Gastrocnemius medialis (tissue), 4 donors: ENCODE measurements at regions not wholly inside any gene's neighbourhood (a gene's known extent, or its start where the extent isn't known, plus 50 kb on each side); places are given as distances from the start of the nearest gene placed in this dataset.
A peak's percentile ranks its signal among the peaks of the same experiment; 100 is the strongest.

Experiments used
- ATAC-seq, 2 donors: fragments of 150-250 bp; one replicate each; pipeline ENCODE4 v1.9.1; 2016
- DNase-seq, 2 donors: peaks; one replicate each; pipeline ENCODE4 v3.0.0-alpha.2; 2019
- H3K27ac ChIP-seq, 4 donors: fragments of 200-600 bp; sonication (generic); 1 replicate in 1 of 4; 2 replicates in 3 of 4; pipeline ENCODE4 v1.5.1; 2016 to 2018; ENCODE audit warnings: mild to moderate bottlenecking in 2 of 4, moderate library complexity in 1 of 4
- H3K27me3 ChIP-seq, 3 donors: fragments of 200-600 bp; sonication (generic) in 2 of 3; 1 replicate in 1 of 3; 2 replicates in 2 of 3; pipeline versions ENCODE4 v1.5.1 to v1.6.0; 2016 to 2019; ENCODE audit warnings: mild to moderate bottlenecking in 1 of 3, moderate library complexity in 1 of 3
- H3K36me3 ChIP-seq, 2 donors: fragments of 200-600 bp; sonication (generic) in 1 of 2; one replicate each; pipeline ENCODE4 v1.5.1; 2017 to 2018
- H3K4me1 ChIP-seq, 2 donors: fragments of 200-600 bp; sonication (generic) in 1 of 2; one replicate each; pipeline ENCODE4 v1.5.1; 2016 to 2017; ENCODE audit warnings: mild to moderate bottlenecking in 2 of 2
- H3K4me3 ChIP-seq, 4 donors: fragments of 200-600 bp; sonication (generic) in 3 of 4; 1 replicate in 1 of 4; 2 replicates in 3 of 4; pipeline ENCODE4 v1.5.1; 2016 to 2019; ENCODE audit warnings: mild to moderate bottlenecking in 2 of 4
- H3K9me3 ChIP-seq, 3 donors: fragments of 200-600 bp; sonication (generic) in 2 of 3; 1 replicate in 1 of 3; 2 replicates in 2 of 3; pipeline ENCODE4 v1.5.1; 2016 to 2019
- POLR2A ChIP-seq, 2 donors: fragments of 450-650 bp; IDR thresholded peaks; one replicate each; pipeline ENCODE4 v1.6.1; 2017; ENCODE audit warnings: antibody characterized with exemption in 2 of 2, mild to moderate bottlenecking in 2 of 2, moderate library complexity in 2 of 2
- in situ Hi-C, 4 donors: fragments of 200-750 bp; cut with MboI; loops; one replicate each; pipeline versions ENCODE4 v1.15.0 to v1.8.0; 2017; ENCODE audit warnings: low sequenced_read_pairs in 4 of 4
- intact Hi-C: fragments of 100-400 bp; cut with DNase I; formaldehyde crosslinking; loops from one replicate; pipeline ENCODE4 v1.15.1; 2023; ENCODE audit warnings: low total_unique reads
- TF ChIP-seq, protein P1 (sequence below), 5 experiments: fragments of 450-650 bp in 3 of 5; fragments of 200-600 bp in 2 of 5; sonication (generic) in 2 of 5; IDR thresholded peaks in 4 of 5; conservative IDR thresholded peaks in 1 of 5; 1 replicate in 4 of 5; 2 replicates in 1 of 5; pipeline ENCODE4 v1.5.1; 2016 to 2019; ENCODE audit warnings: antibody characterized with exemption in 5 of 5, mild to moderate bottlenecking in 3 of 5, moderate library complexity in 3 of 5

DNA sequence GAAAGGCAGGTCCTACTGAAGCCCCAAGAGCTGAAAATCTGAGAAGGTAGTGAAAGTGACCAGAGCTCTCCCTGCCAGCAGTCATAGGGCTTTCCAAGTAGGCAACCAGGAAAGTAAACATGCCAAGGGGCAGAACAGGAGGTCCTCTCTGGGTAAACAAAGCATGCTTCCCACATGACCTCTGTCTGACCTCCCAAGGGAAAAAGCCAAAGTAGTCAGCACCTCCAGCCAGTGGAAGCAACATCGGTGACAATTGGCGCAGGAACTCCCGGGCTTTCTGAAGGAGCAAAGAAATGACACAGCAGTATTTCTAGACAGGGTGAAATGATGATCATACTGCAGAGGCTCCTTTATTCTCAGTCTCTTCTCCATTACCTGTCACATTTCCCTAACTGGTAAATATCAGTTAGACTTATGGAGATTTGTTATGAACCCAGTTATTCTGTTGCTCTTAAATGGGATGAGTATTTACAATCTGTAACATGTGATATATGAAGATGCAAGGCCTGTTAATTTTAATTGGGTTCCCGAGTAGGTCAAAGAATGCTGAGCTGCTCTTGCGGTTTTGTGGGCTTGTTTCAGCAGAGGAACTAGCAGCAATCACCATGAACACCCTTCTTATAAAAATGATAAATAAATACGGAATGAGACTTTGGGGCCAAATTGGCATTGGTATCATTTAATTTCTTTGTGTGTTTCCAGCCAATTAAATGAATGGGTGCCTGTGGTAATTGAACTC, 321.0 kb downstream of the RND3 start:
- peak; percentile 41 to 62 for ATAC-seq

DNA sequence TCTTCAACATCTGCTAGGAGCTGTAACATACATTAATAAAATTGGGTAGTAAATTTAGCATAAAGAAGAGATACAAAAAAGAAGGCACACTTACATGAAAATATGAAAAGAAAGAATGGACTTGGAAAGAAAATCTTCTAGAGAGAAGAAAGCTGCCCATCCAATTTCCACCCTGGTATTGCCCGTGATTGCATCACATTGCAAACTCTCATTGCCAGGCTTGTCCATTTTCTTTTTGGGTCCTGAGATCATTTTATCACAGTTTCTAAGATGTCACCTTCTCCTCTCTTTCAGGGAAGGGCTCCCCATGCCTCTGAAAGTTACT, 321.5 kb downstream of the RND3 start:
- in situ Hi-C loops, result no loop called here
- Histone ChIP-seq H3K36me3 (no peaks in the 10 kb centered on the region), H3K9me3 (no peaks in the 10 kb centered on the region), H3K27me3 (no peaks in the 10 kb centered on the region), H3K27ac (peak overlapping the region in 1 of 4 donors; percentile 25), H3K4me3 (no peak overlapping the region), H3K4me1 (peaks cover 0 to 12% of the 10 kb centered on the region in 2 donors)
- no peak for TF ChIP-seq POLR2A (IDR thresholded peaks at IDR 0.05)
- TF ChIP-seq, protein P1, sequence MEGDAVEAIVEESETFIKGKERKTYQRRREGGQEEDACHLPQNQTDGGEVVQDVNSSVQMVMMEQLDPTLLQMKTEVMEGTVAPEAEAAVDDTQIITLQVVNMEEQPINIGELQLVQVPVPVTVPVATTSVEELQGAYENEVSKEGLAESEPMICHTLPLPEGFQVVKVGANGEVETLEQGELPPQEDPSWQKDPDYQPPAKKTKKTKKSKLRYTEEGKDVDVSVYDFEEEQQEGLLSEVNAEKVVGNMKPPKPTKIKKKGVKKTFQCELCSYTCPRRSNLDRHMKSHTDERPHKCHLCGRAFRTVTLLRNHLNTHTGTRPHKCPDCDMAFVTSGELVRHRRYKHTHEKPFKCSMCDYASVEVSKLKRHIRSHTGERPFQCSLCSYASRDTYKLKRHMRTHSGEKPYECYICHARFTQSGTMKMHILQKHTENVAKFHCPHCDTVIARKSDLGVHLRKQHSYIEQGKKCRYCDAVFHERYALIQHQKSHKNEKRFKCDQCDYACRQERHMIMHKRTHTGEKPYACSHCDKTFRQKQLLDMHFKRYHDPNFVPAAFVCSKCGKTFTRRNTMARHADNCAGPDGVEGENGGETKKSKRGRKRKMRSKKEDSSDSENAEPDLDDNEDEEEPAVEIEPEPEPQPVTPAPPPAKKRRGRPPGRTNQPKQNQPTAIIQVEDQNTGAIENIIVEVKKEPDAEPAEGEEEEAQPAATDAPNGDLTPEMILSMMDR (IDR thresholded peaks at IDR 0.05 in 4 of 5, conservative IDR thresholded peaks at IDR 0.05 in 1 of 5), result no peak
- DNase-seq (no peak), ATAC-seq (peak in 1 of 2 donors; percentile 30)
- intact Hi-C loops, result no loop called here

More for the DNA sequence above, 321.0 kb downstream of the RND3 start:
- in situ Hi-C loops (no loop called here), intact Hi-C loops (no loop called here)
- Histone ChIP-seq H3K27me3 (no peaks in the 10 kb centered on the region), H3K4me1 (peaks cover 0 to 12% of the 10 kb centered on the region in 2 donors), H3K27ac (peak overlapping the region in 1 of 4 donors; percentile 25), H3K36me3 (no peaks in the 10 kb centered on the region), H3K4me3 (no peak overlapping the region), H3K9me3 (no peaks in the 10 kb centered on the region)
- TF ChIP-seq, protein P1 (IDR thresholded peaks at IDR 0.05 in 4 of 5, conservative IDR thresholded peaks at IDR 0.05 in 1 of 5), result no peak
- no peak for TF ChIP-seq POLR2A (IDR thresholded peaks at IDR 0.05)
- peak in 1 of 2 donors; percentile 17 for DNase-seq

DNA sequence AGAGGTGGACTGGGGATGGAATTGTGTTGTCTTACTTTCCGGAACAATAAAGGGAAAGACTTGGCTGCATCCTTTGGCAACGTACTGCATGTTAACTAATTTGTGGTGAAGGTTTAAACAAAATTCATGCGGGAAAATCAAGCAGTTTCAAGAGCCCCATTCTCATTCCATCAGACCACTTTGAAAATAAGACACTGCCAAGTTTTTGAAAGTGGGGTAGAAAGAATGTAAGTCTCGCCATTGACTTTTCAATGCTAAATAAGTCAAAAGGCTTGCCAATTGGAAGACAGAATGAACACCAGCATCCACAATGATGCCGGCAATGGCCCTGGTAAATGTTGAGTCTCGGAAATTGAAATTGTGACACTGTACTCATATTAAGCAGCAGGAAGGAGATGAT, 322.0 kb downstream of the RND3 start:
- in situ Hi-C loops, result no loop called here
- ATAC-seq (no peak), DNase-seq (no peak)
- intact Hi-C loops, result no loop called here
- Histone ChIP-seq H3K36me3 (no peaks in the 10 kb centered on the region), H3K4me1 (peaks cover 0 to 12% of the 10 kb centered on the region in 2 donors), H3K27me3 (no peaks in the 10 kb centered on the region), H3K27ac (no peak overlapping the region), H3K4me3 (no peak overlapping the region), H3K9me3 (no peaks in the 10 kb centered on the region)
- TF ChIP-seq, protein P1 (IDR thresholded peaks at IDR 0.05 in 4 of 5, conservative IDR thresholded peaks at IDR 0.05 in 1 of 5), result no peak
- no peak for TF ChIP-seq POLR2A (IDR thresholded peaks at IDR 0.05)

DNA sequence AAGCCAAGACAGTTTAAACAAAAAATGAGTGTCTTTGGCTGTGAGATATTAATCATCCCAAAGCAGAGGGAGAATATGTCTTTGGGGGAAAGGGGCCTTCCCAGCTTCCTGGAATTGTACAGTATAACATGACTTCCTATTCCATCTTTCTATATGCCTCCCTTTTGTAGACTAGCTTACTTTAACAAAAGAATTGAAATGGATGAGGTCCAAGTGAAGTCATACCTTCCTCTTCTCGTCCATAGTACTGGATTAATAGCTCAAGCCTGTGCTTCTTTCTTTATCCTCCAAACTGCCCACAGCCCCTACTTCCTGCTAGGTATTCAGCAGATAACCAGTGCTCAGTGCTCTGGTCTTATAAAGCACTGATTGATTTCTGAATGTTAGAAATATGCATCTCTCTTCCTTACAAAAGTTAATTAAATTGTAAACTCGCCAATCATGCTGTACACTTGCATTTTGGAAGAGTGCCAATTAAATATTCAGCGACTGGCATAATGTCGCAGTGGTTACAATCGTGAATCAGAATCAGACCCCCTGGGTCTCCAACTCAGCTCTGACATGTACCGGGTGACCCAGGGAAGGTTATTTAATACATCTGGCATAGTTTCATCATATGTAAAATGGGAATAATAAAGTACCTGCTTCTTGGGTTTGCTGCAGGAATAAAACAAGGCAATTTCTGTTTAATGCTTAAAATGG, 325.1 kb downstream of the RND3 start:
- Histone ChIP-seq H3K4me3 (no peak overlapping the region), H3K36me3 (no peaks in the 10 kb centered on the region), H3K4me1 (peaks cover 0 to 12% of the 10 kb centered on the region in 2 donors), H3K27me3 (no peaks in the 10 kb centered on the region), H3K27ac (no peak overlapping the region), H3K9me3 (no peaks in the 10 kb centered on the region)
- in situ Hi-C loops (no loop called here), intact Hi-C loops (no loop called here)
- DNase-seq (no peak), ATAC-seq (no peak)
- TF ChIP-seq, protein P1 (IDR thresholded peaks at IDR 0.05 in 4 of 5, conservative IDR thresholded peaks at IDR 0.05 in 1 of 5), result no peak
- no peak for TF ChIP-seq POLR2A (IDR thresholded peaks at IDR 0.05)
